ENCODE measurements at regions not wholly inside any gene's neighbourhood (a gene's known extent, or its start where the extent isn't known, plus 50 kb on each side); places are given as distances from the start of the nearest gene placed in this dataset.

DNA sequence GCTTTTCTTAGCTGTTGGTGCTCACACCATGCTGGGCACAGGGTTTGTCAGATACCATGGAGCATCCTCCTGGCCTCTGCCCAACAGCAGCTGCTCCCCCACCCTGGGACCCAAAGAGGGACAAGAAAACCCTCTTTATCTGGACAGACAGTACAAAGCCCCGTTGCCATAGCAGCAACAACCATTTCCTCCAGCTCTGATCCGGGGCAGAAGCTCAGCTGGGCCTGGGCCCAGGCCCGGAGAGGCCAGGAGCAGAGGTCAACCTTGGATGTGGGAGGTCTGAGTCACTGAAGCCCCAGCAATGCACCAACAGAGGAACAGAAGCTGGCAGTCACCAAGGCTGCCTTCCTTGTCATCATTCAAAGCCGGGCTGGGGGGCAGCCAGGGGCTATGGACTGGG is 228.4 kb upstream of the POU3F1 start:
- Histone ChIP-seq H3K4me3 (replicated peaks in 1 of 3; ENCODE audit: insufficient read depth in 1 of 3, low read depth in 1 of 3, low read length in 3 of 3) (no peak overlapping the region), H4K20me1 (replicated peaks; ENCODE audit: control insufficient read depth, extremely low read depth, insufficient read depth, low read length) (no peaks in the 10 kb centered on the region), H3K36me3 (ENCODE audit: control insufficient read depth in 2 of 2, extremely low read depth in 1 of 2, insufficient read depth in 2 of 2, low read length in 2 of 2) (no peaks in the 10 kb centered on the region), H3K9ac (replicated peaks; ENCODE audit: extremely low read depth, insufficient read depth, low read length) (no peak overlapping the region), H2AFZ (ENCODE audit: low read depth, low read length) (no peak overlapping the region), H3K4me2 (ENCODE audit: insufficient read depth, low read length) (no peak overlapping the region), H3K4me1 (ENCODE audit: control insufficient read depth, extremely low read depth, insufficient read depth, low read length) (no peaks in the 10 kb centered on the region), H3K27me3 (ENCODE audit: control insufficient read depth in 2 of 2, insufficient read depth in 2 of 2, low read length in 2 of 2) (peaks cover 0 to 1% of the 10 kb centered on the region in 2 experiments), H3K9me3 (replicated peaks; ENCODE audit: control insufficient read depth, insufficient read depth, low read length) (no peaks in the 10 kb centered on the region), H3K27ac (ENCODE audit: insufficient read depth, low read depth, low read length) (no peak overlapping the region), H3K9me1 (replicated peaks; ENCODE audit: control insufficient read depth, extremely low read depth, insufficient read depth, low read length) (no peaks in the 10 kb centered on the region), H3K79me2 (ENCODE audit: control insufficient read depth, insufficient read depth, low read length) (no peaks in the 10 kb centered on the region)
- ChIA-PET POLR2A (no interaction called here), CTCF (no interaction called here)
- peak; percentile 6 for DNase-seq (ENCODE audit: low read depth, low spot score)
- BruUV-seq (replicated peaks) = no TSS peak
- TF ChIP-seq GATA2 (IDR thresholded peaks at IDR 0.05; ENCODE audit: insufficient read depth, insufficient read length, low read depth, low read length) (no peak), POLR2AphosphoS5 (IDR thresholded peaks at IDR 0.05; ENCODE audit: insufficient read depth, low read depth, low read length) (no peak), MAX (IDR thresholded peaks at IDR 0.05; ENCODE audit: insufficient read depth, insufficient read length) (no peak), POLR2A (IDR thresholded peaks at IDR 0.05; ENCODE audit: low read depth, low read length) (no peak), JUN (IDR thresholded peaks at IDR 0.05; ENCODE audit: borderline replicate concordance, insufficient read depth, insufficient read length, low read depth) (no peak), EZH2 (IDR thresholded peaks at IDR 0.05; ENCODE audit: borderline replicate concordance, low read depth, low read length, severe bottlenecking) (no peak), FOS (IDR thresholded peaks at IDR 0.05; ENCODE audit: borderline replicate concordance, insufficient read depth, low read length) (no peak), MYC (IDR thresholded peaks at IDR 0.05; ENCODE audit: low read depth, low read length) (no peak)
- TF ChIP-seq, protein P1, sequence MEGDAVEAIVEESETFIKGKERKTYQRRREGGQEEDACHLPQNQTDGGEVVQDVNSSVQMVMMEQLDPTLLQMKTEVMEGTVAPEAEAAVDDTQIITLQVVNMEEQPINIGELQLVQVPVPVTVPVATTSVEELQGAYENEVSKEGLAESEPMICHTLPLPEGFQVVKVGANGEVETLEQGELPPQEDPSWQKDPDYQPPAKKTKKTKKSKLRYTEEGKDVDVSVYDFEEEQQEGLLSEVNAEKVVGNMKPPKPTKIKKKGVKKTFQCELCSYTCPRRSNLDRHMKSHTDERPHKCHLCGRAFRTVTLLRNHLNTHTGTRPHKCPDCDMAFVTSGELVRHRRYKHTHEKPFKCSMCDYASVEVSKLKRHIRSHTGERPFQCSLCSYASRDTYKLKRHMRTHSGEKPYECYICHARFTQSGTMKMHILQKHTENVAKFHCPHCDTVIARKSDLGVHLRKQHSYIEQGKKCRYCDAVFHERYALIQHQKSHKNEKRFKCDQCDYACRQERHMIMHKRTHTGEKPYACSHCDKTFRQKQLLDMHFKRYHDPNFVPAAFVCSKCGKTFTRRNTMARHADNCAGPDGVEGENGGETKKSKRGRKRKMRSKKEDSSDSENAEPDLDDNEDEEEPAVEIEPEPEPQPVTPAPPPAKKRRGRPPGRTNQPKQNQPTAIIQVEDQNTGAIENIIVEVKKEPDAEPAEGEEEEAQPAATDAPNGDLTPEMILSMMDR (IDR thresholded peaks at IDR 0.05; ENCODE audit: extremely low read depth in 1 of 2, insufficient read depth in 1 of 2, low read depth in 1 of 2, low read length in 2 of 2) = no peak
- no peak for FAIRE-seq
- dilution Hi-C loops (cut with MboI; ENCODE audit: extremely low pct_ligation_motif_present, low sequenced_read_pairs) (no loop called here), intact Hi-C loops (cut with micrococcal nuclease) (no loop called here)
